ENCODE measurements at regions not wholly inside any gene's neighbourhood (a gene's known extent, or its start where the extent isn't known, plus 50 kb on each side); places are given as distances from the start of the nearest gene placed in this dataset.

DNA sequence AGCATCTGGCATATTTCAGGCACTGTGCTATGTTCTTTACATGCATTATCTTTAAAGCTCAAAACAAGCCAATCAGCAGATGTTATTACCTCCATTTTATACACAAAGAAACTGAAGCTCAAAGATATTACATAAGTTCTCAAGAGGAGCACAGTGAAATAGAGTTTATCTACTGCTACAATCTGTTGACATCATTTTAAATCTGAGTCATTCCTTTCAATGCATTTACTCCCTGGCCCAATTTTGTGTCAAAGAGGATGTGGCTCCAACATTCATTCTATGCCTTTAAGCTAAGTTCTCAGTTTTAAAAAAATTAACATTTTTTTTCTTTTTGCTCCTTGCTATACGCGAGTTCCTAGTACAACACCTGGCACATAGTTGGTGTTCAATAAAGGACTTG lies 486.3 kb upstream of the ZNF462 start:
- no peak for DNase-seq
- TF ChIP-seq CTCF (IDR thresholded peaks at IDR 0.05), result no peak
- peaks cover 3% of the 10 kb centered on the region for H3K9me3 ChIP-seq
- H3K36me3 ChIP-seq (ENCODE audit: low read depth), result no peaks in the 10 kb centered on the region
- H3K4me3 ChIP-seq, result no peak overlapping the region
- no peaks in the 10 kb centered on the region for H3K4me1 ChIP-seq (ENCODE audit: low read depth)
- intact Hi-C loops (cut with DNase I, micrococcal nuclease), result no loop called here
- no peak for ATAC-seq

DNA sequence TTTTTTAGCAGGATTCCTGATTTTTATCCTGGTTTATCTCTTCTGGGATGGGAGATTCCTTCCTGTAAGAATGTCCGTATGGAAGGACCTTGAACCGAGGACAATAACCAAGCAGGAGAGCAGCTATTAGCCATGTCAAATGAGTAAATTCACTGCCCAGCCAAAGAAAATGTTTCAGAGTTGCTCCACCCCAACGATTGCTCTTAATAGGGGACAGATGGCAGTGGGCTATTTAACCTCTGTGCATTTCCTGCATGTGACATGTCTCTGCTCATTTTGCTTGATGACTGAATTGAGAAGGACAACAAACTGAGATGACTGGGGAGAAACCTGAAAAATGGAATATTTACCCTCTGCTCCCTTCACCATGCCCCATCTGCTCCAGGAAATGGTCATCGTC lies 479.9 kb upstream of the ZNF462 start:
- Histone ChIP-seq H3K36me3 (ENCODE audit: low read depth) (no peaks in the 10 kb centered on the region), H3K4me3 (no peak overlapping the region), H3K4me1 (ENCODE audit: low read depth) (no peaks in the 10 kb centered on the region), H3K9me3 (no peaks in the 10 kb centered on the region)
- ATAC-seq (no peak), DNase-seq (no peak)
- intact Hi-C loops (cut with DNase I, micrococcal nuclease), result no loop called here
- TF ChIP-seq CTCF (IDR thresholded peaks at IDR 0.05), result no peak

DNA sequence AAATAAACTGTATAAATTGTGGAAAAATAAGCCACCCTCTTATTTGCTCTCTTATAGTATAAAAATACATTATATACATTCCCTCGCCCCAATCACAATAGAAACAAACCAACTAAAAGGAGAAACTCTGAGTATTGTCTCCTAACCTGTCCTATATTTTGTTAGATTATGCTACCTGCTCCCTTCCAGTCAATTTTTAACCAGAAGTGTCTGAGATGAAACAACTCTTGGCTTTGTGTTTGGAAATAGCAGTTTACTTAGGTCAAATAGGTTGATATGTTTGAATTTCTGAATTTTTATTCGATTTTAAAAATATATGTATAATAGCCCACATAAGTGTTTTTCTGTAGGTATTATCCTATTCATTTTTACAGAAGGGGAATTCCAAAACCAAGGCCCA lies 475.0 kb upstream of the ZNF462 start:
- no peak for ATAC-seq
- Histone ChIP-seq H3K4me3 (no peak overlapping the region), H3K4me1 (ENCODE audit: low read depth) (no peaks in the 10 kb centered on the region), H3K9me3 (no peaks in the 10 kb centered on the region), H3K36me3 (ENCODE audit: low read depth) (no peaks in the 10 kb centered on the region)
- intact Hi-C loops (cut with DNase I, micrococcal nuclease), result no loop called here
- no peak for TF ChIP-seq CTCF (IDR thresholded peaks at IDR 0.05)
- DNase-seq, result no peak

DNA sequence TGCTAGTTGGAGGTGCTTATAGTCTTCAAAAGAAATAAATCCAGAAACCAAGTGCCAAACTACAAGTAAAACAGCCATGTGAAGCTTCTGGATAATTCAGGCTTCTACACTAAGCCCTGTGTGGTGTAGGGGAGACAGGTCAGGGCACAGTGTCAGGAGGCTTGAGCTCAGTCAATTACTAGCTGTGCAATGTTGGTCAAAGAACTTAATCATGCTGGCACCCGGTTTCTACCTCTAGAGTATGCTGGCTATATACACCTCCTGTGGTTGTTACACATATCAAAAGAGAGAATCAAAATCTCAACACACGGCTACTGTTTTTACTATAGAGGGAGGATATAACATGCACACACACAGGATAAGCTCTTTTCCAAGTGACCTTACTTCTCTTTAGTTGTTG lies 469.7 kb upstream of the ZNF462 start:
- DNase-seq (no peak), ATAC-seq (no peak)
- no peak overlapping the region for H3K4me3 ChIP-seq
- no peak for TF ChIP-seq CTCF (IDR thresholded peaks at IDR 0.05)
- H3K36me3 ChIP-seq (ENCODE audit: low read depth), result no peaks in the 10 kb centered on the region
- intact Hi-C loops (cut with DNase I, micrococcal nuclease), result no loop called here
- no peaks in the 10 kb centered on the region for H3K9me3 ChIP-seq
- H3K4me1 ChIP-seq (ENCODE audit: low read depth), result no peaks in the 10 kb centered on the region

DNA sequence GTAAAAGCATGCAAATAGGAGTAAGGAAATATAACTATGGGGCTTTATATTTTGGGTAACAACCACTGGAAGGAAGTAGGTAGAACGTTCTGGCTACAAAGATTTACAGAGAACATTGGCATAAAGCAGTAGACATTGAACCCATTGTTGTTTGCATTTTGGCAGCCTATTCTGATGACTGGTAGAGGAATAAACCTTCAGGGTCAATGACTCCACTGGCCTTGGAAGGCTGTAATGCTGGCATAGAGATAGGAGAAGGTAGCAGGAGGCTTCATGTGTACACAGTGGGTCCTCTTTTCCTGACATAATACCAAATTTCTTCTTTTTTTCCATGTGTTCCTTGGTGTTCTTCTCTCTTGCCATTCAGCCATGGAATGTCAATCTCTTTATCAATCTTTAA lies 462.8 kb upstream of the ZNF462 start:
- no peaks in the 10 kb centered on the region for H3K36me3 ChIP-seq (ENCODE audit: low read depth)
- no peak overlapping the region for H3K4me3 ChIP-seq
- ATAC-seq, result no peak
- no peak for TF ChIP-seq CTCF (IDR thresholded peaks at IDR 0.05)
- intact Hi-C loops (cut with DNase I, micrococcal nuclease), result no loop called here
- H3K4me1 ChIP-seq (ENCODE audit: low read depth), result no peaks in the 10 kb centered on the region
- no peak for DNase-seq
- no peaks in the 10 kb centered on the region for H3K9me3 ChIP-seq

- no peaks in the 10 kb centered on the region for H3K9me3 ChIP-seq
- H3K36me3 ChIP-seq (ENCODE audit: low read depth), result no peaks in the 10 kb centered on the region
- H3K4me1 ChIP-seq (ENCODE audit: low read depth), result no peaks in the 10 kb centered on the region
- ATAC-seq, result no peak
- intact Hi-C loops (cut with DNase I, micrococcal nuclease), result no loop called here
- TF ChIP-seq CTCF (IDR thresholded peaks at IDR 0.05), result no peak
- no peak for DNase-seq
- no peak overlapping the region for H3K4me3 ChIP-seq
These were observed 462.0 kb upstream of the ZNF462 start for GRCh38 chr9:106400950-106401349.
